Hepatocyte (in vitro differentiated cells): ENCODE measurements at regions not wholly inside any gene's neighbourhood (a gene's known extent, or its start where the extent isn't known, plus 50 kb on each side); places are given as distances from the start of the nearest gene placed in this dataset.

Source experiments
- CTCF ChIP-seq: fragments of 200-600 bp; sonication (generic); IDR thresholded peaks from 2 replicates; pipeline ENCODE4 v1.5.1; 2016; ENCODE audit warnings: antibody characterized with exemption, mild to moderate bottlenecking; ENCODE audit not compliant: poor library complexity
- EZH2 ChIP-seq: fragments of 200-600 bp; sonication (generic); IDR thresholded peaks from 2 replicates; pipeline ENCODE4 v1.6.1; 2016; ENCODE audit warnings: antibody characterized with exemption, mild to moderate bottlenecking, borderline replicate concordance
- EZH2phosphoT487 ChIP-seq: fragments of 200-600 bp; sonication (generic); IDR thresholded peaks from one replicate; pipeline ENCODE4 v1.6.1; 2018; ENCODE audit warnings: antibody characterized with exemption, mild to moderate bottlenecking, low read depth, moderate library complexity; ENCODE audit not compliant: unreplicated experiment, severe bottlenecking

- no peak for TF ChIP-seq CTCF
- no peak for TF ChIP-seq EZH2
- TF ChIP-seq EZH2phosphoT487: no peak
These were observed 96.4 kb upstream of the ELL2 start for GRCh38 chr5:96058084-96058483.
